ENCODE measurements at regions not wholly inside any gene's neighbourhood (a gene's known extent, or its start where the extent isn't known, plus 50 kb on each side); places are given as distances from the start of the nearest gene placed in this dataset.

- TF ChIP-seq CTCF (IDR thresholded peaks at IDR 0.05) (no peak), POLR2A (IDR thresholded peaks at IDR 0.05) (no peak)
- H3K27me3 ChIP-seq, result no peaks in the 10 kb centered on the region
- no peak overlapping the region for H3K27ac ChIP-seq
- H3K9me3 ChIP-seq, result no peaks in the 10 kb centered on the region
- no peaks in the 10 kb centered on the region for H3K4me1 ChIP-seq
- 92 to 94% methylated on average over 3 to 6 of the region's 6 CpGs for WGBS, 2 donors
- H3K36me3 ChIP-seq, result no peaks in the 10 kb centered on the region
- H3K4me3 ChIP-seq (replicated peaks in 1 of 3), result no peak overlapping the region
- no peak for DNase-seq
- intact Hi-C loops (cut with DNase I), result no loop called here
Measured at GRCh38 chrX:30150196-30150895, 65.0 kb upstream of the MAGEB2 start.

GRCh38 chrX:30151964-30152363 lies 63.4 kb upstream of the MAGEB2 start:
- DNase-seq, result no peak
- H3K4me1 ChIP-seq, result no peaks in the 10 kb centered on the region
- intact Hi-C loops (cut with DNase I), result no loop called here

GRCh38 chrX:30153175-30153880 lies 62.0 kb upstream of the MAGEB2 start:
- no peak for DNase-seq
- no peaks in the 10 kb centered on the region for H3K9me3 ChIP-seq
- no peaks in the 10 kb centered on the region for H3K36me3 ChIP-seq
- H3K27me3 ChIP-seq, result no peaks in the 10 kb centered on the region
- H3K27ac ChIP-seq, result no peak overlapping the region
- H3K4me3 ChIP-seq (replicated peaks in 1 of 3), result no peak overlapping the region
- no peaks in the 10 kb centered on the region for H3K4me1 ChIP-seq
- TF ChIP-seq POLR2A (IDR thresholded peaks at IDR 0.05) (no peak), CTCF (IDR thresholded peaks at IDR 0.05) (no peak)
- intact Hi-C loops (cut with DNase I), result no loop called here
- WGBS, 2 donors, result 78 to 92% methylated on average over 7 of the region's 7 CpGs

More at GRCh38 chrX:30151964-30152363, 63.4 kb upstream of the MAGEB2 start:
- TF ChIP-seq CTCF (IDR thresholded peaks at IDR 0.05), result no peak
- no peak for TF ChIP-seq POLR2A (IDR thresholded peaks at IDR 0.05)
- H3K9me3 ChIP-seq, result no peaks in the 10 kb centered on the region
- no peak overlapping the region for H3K27ac ChIP-seq
- H3K27me3 ChIP-seq, result no peaks in the 10 kb centered on the region
- WGBS, 2 donors, result 82 to 90% methylated on average over 3 of the region's 3 CpGs
- H3K36me3 ChIP-seq, result no peaks in the 10 kb centered on the region
- no peak overlapping the region for H3K4me3 ChIP-seq (replicated peaks in 1 of 3)

GRCh38 chrX:30153881-30154260 lies 61.5 kb upstream of the MAGEB2 start:
- no peak for DNase-seq
- WGBS, 2 donors, result 80 to 91% methylated on average over 4 of the region's 4 CpGs
- Histone ChIP-seq H3K27ac (no peak overlapping the region), H3K9me3 (no peaks in the 10 kb centered on the region), H3K27me3 (no peaks in the 10 kb centered on the region), H3K4me3 (replicated peaks in 1 of 3) (no peak overlapping the region), H3K36me3 (no peaks in the 10 kb centered on the region), H3K4me1 (no peaks in the 10 kb centered on the region)
- intact Hi-C loops (cut with DNase I), result no loop called here
- TF ChIP-seq POLR2A (IDR thresholded peaks at IDR 0.05) (no peak), CTCF (IDR thresholded peaks at IDR 0.05) (no peak)

- no peaks in the 10 kb centered on the region for H3K27me3 ChIP-seq
- no peaks in the 10 kb centered on the region for H3K4me1 ChIP-seq
- TF ChIP-seq CTCF (IDR thresholded peaks at IDR 0.05), result no peak
- TF ChIP-seq POLR2A (IDR thresholded peaks at IDR 0.05), result no peak
- no peaks in the 10 kb centered on the region for H3K36me3 ChIP-seq
- DNase-seq, result no peak
- no peak overlapping the region for H3K4me3 ChIP-seq (replicated peaks in 1 of 3)
- no peak overlapping the region for H3K27ac ChIP-seq
- H3K9me3 ChIP-seq, result no peaks in the 10 kb centered on the region
- intact Hi-C loops (cut with DNase I), result no loop called here
- WGBS, 2 donors, result 88 to 100% methylated on average over 2 of the region's 2 CpGs
Measured at GRCh38 chrX:30156009-30156408, 59.4 kb upstream of the MAGEB2 start.

Data from thyroid gland (tissue), 4 donors.